GM18861 (cell line): ENCODE measurements at regions not wholly inside any gene's neighbourhood (a gene's known extent, or its start where the extent isn't known, plus 50 kb on each side); places are given as distances from the start of the nearest gene placed in this dataset.
"Not testable (repeated sequence)": the region's sequence is repeated elsewhere in the genome, so short reads cannot be mapped to it uniquely, and the experiment has no call there.

Source experiments
- ATAC-seq: cut with Tn5 transposase; IDR thresholded peaks from one replicate; pipeline ENCODE4 v1.9.1; 2021; ENCODE audit not compliant: unreplicated experiment

GRCh38 chr4:77220828-77221613 is 64.0 kb downstream of the CCNG2 start:
- ATAC-seq, result no peak

DNA sequence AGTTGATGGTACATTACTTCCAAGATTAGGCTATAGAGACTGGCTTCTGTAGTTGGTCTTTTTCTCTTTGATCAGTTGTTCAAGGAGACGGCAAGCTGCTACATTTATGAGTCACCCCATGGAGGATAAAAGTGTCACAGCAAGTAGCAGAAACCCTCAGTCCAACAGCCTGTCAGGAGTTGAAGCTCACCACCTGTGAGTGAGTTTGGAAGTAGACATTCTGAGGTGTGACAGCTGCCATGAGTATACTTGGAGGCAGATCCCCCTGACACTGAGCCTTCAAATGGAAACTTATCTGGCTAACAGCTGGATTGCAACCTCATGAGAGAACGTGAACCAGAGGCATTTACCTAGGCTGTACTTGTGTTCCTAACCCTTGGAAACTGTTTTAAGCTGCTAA is 68.0 kb downstream of the CCNG2 start:
- no peak for ATAC-seq

DNA sequence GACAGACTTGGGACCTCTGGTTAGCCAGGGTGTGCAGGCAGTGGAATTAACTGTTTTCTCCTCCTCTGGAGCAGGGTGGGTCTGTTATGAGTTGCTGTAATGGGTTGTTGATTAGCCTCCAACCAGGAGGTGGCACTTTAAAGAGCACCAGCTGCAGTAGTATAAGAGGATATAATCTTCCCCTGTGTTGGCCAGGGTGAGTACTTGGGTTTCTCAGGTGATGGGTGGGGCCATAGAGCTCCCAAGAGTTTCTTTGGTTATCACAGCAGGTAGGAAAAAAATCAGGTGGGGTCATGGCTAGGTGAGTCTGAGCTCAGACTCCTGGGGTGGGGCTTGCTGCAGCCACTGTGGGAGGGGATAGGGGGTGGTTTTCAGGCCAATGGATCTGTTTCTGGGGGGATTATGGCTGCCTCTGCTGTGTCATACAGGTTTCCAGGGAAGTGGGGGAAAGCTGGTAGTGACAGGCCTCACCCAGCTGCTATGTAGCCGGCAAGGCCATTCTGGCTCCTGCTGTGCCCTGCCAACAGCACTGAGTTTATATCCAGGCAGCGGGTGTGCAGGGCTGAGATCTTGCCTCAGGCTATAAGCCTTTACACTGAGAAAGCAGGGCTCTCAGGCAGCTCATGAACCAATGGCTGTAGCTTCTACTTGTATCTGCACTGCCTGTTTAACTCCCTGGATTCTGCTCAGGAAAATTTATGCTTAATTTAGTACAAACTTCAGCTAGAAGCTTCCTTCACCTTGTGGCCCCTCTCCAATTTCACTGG is 70.1 kb downstream of the CCNG2 start:
- ATAC-seq, result no peak

DNA sequence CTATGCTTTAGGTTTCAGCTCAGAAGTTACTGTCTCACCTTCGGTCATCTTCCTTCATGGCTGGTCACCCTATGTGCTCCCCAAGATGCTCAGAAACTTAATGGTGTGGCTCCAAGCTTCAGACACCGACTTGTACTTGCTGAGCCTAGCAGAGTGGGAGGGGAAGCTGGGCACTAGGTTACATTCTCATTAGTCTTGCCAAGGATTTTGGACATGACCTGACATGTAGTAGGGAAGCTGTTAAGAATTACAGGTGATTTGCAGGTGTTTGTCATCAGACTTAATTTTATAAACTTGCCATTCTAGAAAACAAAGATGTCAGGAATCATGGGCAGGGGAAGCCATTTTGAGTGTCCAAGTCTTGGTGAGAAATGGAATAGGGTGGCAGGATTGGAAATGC is 72.4 kb downstream of the CCNG2 start:
- ATAC-seq, result no peak

GRCh38 chr4:77232653-77233052 is 75.6 kb downstream of the CCNG2 start:
- no peak for ATAC-seq

DNA sequence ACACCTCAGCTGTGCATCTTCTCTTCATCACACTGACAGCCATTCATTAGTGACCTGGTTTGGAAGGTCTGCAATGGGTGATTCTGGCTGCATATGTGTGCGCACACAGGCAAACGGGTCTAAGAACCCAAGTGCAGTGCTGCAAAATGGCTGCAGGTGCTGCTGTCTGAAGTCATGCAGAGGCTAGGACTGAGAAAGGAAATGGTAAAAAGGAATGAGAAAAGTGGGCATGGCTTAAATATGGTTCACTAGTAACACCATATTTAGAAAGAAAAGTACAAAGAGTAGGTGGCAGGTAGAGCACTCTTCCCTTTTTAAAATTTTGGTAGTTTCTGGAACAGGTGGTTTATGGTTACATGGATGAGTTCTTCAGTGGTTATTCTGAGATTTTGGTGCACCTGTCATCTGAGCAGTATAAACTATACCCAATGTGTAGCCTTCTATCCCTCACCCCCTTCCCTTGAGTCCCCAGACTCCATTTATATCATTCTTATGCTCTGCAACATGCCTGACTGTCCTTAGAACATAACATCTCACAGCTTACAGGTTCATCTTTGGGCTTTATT is 78.4 kb downstream of the CCNG2 start:
- ATAC-seq, result no peak

- no peak for ATAC-seq
These were observed 79.8 kb downstream of the CCNG2 start for GRCh38 chr4:77236806-77237205.

DNA sequence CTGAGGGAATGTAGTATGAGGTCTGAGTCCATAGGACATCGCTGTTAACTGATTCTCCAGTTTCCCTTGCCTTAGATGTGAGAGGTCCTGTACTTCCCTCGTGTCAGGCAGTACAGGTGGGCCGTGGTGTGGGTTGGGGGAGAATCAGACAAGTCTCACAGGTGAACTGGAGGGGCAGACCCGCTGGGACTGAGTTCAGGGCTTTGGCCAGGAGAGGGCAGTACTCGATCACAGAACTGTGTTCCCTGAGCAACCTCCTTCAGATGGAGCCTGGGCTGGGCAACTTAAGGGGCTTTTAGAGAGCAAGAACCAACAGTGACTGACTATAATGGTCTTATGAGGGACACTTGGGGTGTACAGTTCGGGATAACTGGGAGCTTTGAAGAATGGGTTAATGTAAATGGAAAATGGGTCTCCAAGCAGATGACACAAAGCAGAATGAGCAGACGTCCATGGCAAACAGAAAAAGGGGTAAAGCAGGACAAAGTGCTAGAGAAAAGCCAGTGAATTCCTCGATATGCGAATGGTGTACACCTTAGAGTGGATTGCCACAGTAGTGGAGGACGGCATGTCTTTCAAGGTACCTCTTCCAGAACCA is 83.6 kb downstream of the CCNG2 start:
- peak; percentile 82 for ATAC-seq

DNA sequence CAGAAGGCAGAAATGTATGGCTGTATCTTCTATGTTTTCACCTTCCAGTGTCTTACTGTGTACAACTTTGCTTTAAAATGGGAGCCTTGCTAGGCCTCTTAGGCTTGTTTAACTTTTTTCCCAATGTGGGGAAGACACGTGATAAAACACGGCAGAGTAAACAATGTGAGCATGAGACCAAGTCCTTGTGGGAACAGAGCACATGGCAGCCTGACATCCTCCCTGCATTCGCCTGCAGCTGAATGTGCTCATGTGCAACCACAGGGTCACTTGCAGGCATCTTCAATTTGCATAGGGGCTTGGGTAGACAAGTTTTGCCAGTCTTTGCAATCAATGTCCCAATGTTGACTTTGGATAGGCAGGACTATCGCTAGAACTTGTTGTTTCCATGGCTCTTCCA is 91.8 kb downstream of the CCNG2 start:
- ATAC-seq, result no peak

DNA sequence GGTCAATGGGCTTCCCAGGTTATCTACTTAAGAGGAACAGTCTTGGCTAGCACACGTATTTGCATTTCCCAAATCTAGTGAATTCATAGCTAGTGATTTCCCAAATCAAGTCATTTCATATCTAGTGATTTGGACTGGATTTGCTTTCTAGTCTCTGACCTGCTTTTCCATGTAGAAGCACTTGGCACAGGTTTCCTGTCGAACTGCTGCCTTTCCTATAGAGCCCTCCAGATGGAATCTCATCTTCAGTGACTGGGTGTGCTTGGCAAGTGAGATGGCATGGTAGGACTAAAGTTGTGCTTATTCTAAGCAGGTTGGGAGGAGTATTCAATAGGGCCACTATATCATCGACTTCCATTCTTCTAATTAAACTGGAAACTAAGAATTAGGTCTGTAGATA is 94.7 kb downstream of the CCNG2 start:
- no peak for ATAC-seq

DNA sequence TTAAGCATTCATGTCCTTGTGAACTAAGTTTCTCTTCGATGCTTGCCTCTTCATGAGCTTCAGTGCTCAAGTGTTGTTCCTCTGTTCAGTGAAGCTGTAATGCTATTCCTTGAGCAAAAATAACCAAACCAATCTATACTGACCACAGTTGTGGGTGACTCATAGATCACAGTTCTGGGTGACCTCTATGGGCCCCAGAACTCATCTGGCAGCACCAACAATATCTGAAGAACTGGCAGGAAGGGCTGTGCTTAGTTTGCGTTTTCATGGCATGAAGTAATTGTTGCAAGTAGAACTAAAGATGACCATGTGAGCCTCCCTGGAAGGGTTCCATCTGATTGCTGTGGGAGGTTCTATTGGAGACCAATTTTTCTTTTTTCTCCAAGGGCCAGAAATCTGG is 106.2 kb downstream of the CCNG2 start:
- ATAC-seq, result no peak

DNA sequence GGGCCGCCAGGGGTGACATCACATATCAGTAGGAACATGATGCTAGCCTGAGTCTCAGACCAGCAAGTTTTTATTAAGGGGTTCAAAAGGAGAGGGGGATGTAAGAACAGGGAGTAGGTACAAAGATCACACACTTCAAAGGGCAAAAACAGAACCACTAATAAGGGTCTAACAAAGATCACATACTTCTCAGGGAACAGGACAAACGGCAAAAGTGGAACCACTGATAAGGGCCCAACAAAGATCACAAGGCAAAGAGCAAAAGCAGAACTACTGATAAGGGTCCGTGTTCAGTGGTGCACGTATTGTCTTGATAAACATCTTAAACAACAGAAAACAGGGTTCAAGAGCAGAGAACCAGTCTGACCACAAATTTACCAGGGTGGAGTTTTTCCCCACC is 107.0 kb downstream of the CCNG2 start:
- ATAC-seq, result not testable (repeated sequence)

GRCh38 chr4:77264826-77265225 is 107.8 kb downstream of the CCNG2 start:
- ATAC-seq, result no peak

DNA sequence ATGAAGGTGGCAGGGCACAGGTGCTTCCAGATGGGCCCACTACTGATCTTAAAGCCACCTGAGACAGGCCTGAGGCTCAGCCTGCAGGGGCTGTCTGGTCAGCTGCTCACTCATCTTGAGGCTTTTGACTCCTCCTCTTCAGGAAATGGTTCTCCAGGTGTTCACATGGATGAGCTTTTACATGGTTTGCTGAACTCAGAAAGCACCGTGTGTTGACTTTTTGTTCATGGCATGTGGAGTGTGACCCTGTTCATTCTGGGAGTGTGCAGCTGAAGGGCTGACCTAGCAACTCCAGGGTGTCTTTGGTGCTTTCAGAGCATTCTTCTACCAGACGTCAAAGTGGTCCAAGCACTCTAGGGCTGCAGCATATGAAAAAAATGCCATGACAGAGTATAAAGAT is 111.1 kb downstream of the CCNG2 start:
- no peak for ATAC-seq

GRCh38 chr4:77269505-77269904 is 112.5 kb downstream of the CCNG2 start:
- no peak for ATAC-seq

DNA sequence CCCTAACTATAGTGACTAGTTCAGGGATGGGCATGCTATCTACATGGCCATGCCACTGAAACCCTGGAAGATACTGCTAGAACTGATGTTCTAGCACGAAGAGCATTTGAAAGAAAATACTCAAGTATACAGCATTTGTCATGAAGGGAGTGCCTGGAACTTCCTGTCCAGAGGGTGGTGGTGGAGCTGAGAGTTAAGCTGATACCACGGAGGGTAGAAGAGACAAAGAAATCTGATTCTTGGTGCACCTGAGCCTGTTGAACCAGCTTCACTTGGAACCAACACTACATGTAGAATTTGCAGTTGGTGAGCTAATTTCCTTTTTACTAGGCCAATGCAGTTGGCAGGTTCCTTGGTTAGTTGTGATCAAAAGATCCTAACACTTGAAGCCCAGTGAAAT is 116.4 kb downstream of the CCNG2 start:
- no peak for ATAC-seq

DNA sequence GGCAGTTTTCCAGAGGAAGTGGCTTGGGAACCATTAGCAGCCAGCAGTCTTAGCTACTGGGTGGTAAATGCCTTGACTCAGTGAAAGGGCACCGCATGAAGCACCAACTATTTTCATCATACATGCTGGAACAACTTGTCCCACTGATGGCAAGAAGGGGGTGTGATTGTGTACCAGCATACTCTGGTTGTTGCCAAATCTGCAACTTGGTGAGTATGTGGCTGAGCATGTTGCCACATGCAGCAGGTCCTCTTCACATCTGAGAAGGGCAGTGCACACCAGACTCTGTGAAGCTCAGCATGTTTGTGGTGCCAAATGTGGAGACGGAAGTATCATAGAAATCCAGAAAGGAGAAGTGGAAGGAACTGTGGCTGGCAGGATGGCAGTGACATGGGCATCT is 122.1 kb downstream of the CCNG2 start:
- not testable (repeated sequence) for ATAC-seq

- ATAC-seq, result no peak
These were observed 125.3 kb downstream of the CCNG2 start for GRCh38 chr4:77282305-77282704.

DNA sequence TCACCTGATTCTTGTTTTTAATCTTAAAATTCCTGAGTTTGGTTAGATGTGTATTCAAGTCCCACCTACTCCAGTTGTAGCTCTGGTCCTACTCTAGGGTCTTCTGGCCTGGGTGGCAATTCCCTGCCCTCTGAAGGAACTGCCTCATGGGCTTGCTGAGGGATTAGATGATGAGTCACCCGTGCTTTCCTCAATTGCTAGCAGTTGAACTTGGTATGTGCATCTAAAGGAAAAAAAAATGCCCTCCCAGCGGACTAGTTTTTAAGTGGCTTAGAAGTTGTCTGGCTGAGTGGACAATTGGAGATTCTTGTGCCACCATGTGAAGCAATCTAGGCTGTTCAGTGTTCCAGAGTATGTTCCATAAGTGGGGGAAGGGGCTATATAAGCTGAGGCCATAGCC is 127.0 kb downstream of the CCNG2 start:
- no peak for ATAC-seq

- ATAC-seq, result no peak
These were observed 129.9 kb downstream of the CCNG2 start for GRCh38 chr4:77286906-77287305.

GRCh38 chr4:77293426-77293825 is 136.4 kb downstream of the CCNG2 start:
- no peak for ATAC-seq

DNA sequence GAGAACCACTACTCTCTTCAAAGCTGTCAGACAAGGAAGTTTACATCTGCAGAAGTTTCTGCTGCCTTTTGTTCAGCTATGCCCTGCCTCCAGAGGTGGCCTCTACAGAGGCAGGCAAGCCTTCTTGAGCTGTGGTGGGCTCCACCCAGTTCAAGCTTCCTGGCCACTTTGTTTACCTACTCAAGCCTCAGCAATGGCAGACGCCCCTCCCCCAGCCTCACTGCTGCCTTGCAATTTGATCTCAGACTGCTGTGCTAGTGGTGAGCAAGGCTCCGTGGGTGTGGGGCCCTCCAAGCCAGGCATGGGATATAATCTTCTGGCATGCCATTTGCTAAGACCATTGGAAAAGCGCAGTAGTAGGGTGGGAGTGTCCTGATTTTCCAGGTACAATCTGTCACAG is 144.0 kb downstream of the CCNG2 start:
- ATAC-seq, result not testable (repeated sequence)
